Thoracic aorta (tissue), 2 donors: ENCODE measurements at regions not wholly inside any gene's neighbourhood (a gene's known extent, or its start where the extent isn't known, plus 50 kb on each side); places are given as distances from the start of the nearest gene placed in this dataset.

Experiments used
- ATAC-seq: fragments of 150-250 bp; one replicate; pipeline ENCODE4 v1.8.0; 2017; ENCODE audit warnings: low read depth; ENCODE audit not compliant: insufficient number of reproducible peaks, low FRiP score
- DNase-seq: peaks from one replicate; pipeline ENCODE4 v3.0.0-alpha.2; 2020; ENCODE audit warnings: low spot score
- H3K27ac ChIP-seq, 2 donors: fragments of 200-600 bp; sonication (generic); 1 replicate in 1 of 2; 2 replicates in 1 of 2; pipeline ENCODE4 v1.5.1; 2016; ENCODE audit warnings: mild to moderate bottlenecking in 2 of 2, moderate library complexity in 2 of 2
- H3K27me3 ChIP-seq: fragments of 200-600 bp; sonication (generic); replicated peaks from 2 replicates; pipeline ENCODE4 v1.6.0; 2016; ENCODE audit warnings: mild to moderate bottlenecking; ENCODE audit not compliant: insufficient read depth
- H3K36me3 ChIP-seq: fragments of 200-600 bp; sonication (generic); one replicate; pipeline ENCODE4 v1.5.1; 2016
- H3K4me1 ChIP-seq, 2 donors: fragments of 200-600 bp; sonication (generic); 1 replicate in 1 of 2; 2 replicates in 1 of 2; pipeline versions ENCODE4 v1.5.1 to v1.6.0; 2016; ENCODE audit warnings: low read depth in 2 of 2, mild to moderate bottlenecking in 1 of 2; ENCODE audit not compliant: control insufficient read depth in 1 of 2
- H3K4me3 ChIP-seq: fragments of 200-600 bp; sonication (generic); 2 replicates; pipeline ENCODE4 v1.5.1; 2016; ENCODE audit warnings: mild to moderate bottlenecking
- H3K9me3 ChIP-seq: fragments of 200-600 bp; sonication (generic); 2 replicates; pipeline ENCODE4 v1.5.1; 2016
- CTCF ChIP-seq: fragments of 200-600 bp; sonication (generic); IDR thresholded peaks from one replicate; pipeline ENCODE4 v1.5.1; 2019; ENCODE audit warnings: antibody characterized with exemption

GRCh38 chr10:27451054-27451453 lies 53.0 kb upstream of the RAB18 start:
- DNase-seq (no peak), ATAC-seq (no peak)
- H3K27ac ChIP-seq = no peak overlapping the region
- H3K9me3 ChIP-seq = no peaks in the 10 kb centered on the region
- H3K36me3 ChIP-seq = no peaks in the 10 kb centered on the region
- H3K4me1 ChIP-seq = no peaks in the 10 kb centered on the region
- H3K4me3 ChIP-seq = no peak overlapping the region
- H3K27me3 ChIP-seq = no peaks in the 10 kb centered on the region
- no peak for TF ChIP-seq CTCF

DNA sequence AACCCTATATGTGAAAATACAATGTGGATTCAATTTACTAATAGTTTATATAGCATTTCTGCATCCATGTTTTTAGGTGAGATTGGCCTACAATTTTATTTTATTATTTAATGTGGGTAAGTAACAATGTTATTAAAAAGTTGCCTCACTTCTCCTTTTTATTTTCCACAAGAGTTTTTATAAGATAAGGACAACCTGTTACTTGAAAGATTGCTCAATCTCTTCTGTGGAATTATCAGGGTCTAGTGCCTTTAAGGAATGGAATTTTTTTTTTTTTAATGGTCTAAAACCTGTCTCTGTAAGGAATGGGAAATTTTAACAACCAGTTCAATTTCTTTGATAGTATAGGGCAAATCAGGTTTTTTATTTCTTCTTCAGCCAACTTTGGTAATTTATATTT lies 53.9 kb upstream of the RAB18 start:
- DNase-seq (no peak), ATAC-seq (no peak)
- no peaks in the 10 kb centered on the region for H3K36me3 ChIP-seq
- H3K4me3 ChIP-seq = no peak overlapping the region
- H3K4me1 ChIP-seq = no peaks in the 10 kb centered on the region
- no peak for TF ChIP-seq CTCF
- no peak overlapping the region for H3K27ac ChIP-seq
- H3K9me3 ChIP-seq = no peaks in the 10 kb centered on the region
- H3K27me3 ChIP-seq = no peaks in the 10 kb centered on the region

- Histone ChIP-seq H3K4me1 (no peaks in the 10 kb centered on the region), H3K9me3 (no peaks in the 10 kb centered on the region), H3K27me3 (no peaks in the 10 kb centered on the region), H3K27ac (no peak overlapping the region), H3K36me3 (no peaks in the 10 kb centered on the region), H3K4me3 (no peak overlapping the region)
- no peak for DNase-seq
- no peak for ATAC-seq
- no peak for TF ChIP-seq CTCF
These were observed 54.5 kb upstream of the RAB18 start for GRCh38 chr10:27449571-27449970.

DNA sequence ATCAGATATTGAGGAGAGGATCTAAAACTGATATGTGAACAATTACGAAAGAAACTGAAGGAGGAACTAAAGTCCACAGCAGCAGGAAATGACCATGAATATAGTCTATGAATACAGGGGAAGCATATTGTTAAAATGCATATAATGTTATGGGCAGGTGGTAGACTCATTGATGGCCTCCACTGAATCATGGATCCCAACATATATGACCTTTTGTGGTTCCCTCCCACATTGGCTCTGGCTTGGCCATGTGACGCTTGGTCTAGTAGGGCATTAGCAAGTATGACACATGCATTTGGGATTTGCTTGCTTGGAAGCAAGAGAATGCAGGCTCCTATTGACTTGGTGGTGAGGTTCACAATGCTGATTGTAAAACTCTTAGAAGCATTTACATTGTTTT lies 55.2 kb upstream of the RAB18 start:
- no peaks in the 10 kb centered on the region for H3K9me3 ChIP-seq
- no peak for TF ChIP-seq CTCF
- no peak overlapping the region for H3K4me3 ChIP-seq
- no peak for DNase-seq
- no peaks in the 10 kb centered on the region for H3K27me3 ChIP-seq
- ATAC-seq = no peak
- H3K4me1 ChIP-seq = no peaks in the 10 kb centered on the region
- H3K36me3 ChIP-seq = no peaks in the 10 kb centered on the region
- no peak overlapping the region for H3K27ac ChIP-seq

DNA sequence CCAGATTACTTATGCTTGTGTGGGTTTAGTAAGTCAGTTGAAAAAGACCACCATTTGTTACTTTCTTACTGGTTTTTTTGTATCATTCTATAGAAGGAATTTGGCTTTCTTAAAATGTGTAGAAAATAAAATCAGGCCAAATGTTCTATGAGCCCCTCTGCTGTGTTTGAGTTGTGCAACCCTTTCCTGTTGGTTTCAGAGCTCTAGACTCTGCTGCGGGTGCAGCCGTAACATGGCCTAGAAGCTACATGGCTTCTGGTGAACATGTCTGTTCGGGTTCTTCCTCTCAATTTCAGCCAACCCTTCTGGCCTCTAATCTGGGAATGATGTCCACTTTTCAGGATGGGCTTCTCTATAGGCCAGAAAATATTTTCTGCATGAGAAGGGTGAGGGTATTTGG lies 56.6 kb upstream of the RAB18 start:
- Histone ChIP-seq H3K36me3 (no peaks in the 10 kb centered on the region), H3K4me3 (no peak overlapping the region), H3K4me1 (no peaks in the 10 kb centered on the region), H3K27me3 (no peaks in the 10 kb centered on the region), H3K27ac (no peak overlapping the region), H3K9me3 (no peaks in the 10 kb centered on the region)
- TF ChIP-seq CTCF = no peak
- no peak for DNase-seq
- ATAC-seq = no peak
